ENCODE measurements at regions not wholly inside any gene's neighbourhood (a gene's known extent, or its start where the extent isn't known, plus 50 kb on each side); places are given as distances from the start of the nearest gene placed in this dataset.

- no peak overlapping the region for H3K27ac ChIP-seq (ENCODE audit: insufficient read depth in 1 of 2, low read depth in 1 of 2, low read length in 2 of 2, poor library complexity in 1 of 2, severe bottlenecking in 2 of 2)
- peaks cover 0 to 2% (median 0%) of the 10 kb centered on the region in 5 experiments for H3K27me3 ChIP-seq (replicated peaks in 2 of 5; ENCODE audit: control insufficient read depth in 4 of 5, insufficient read depth in 5 of 5, low read length in 4 of 5)
- DNase-seq, result no peak
- H3K4me3 ChIP-seq (ENCODE audit: control insufficient read depth in 1 of 7, extremely low read depth in 1 of 7, insufficient read depth in 4 of 7, low read depth in 2 of 7, low read length in 6 of 7), result no peak overlapping the region
- CTCF ChIA-PET, result no interaction called here
- H3K36me3 ChIP-seq (ENCODE audit: control insufficient read depth in 4 of 4, insufficient read depth in 4 of 4, low read length in 3 of 4), result no peaks in the 10 kb centered on the region
- H3K4me1 ChIP-seq (ENCODE audit: control extremely low read depth in 1 of 4, control insufficient read depth in 4 of 4, insufficient read depth in 4 of 4, low read length in 3 of 4), result no peaks in the 10 kb centered on the region
- 100% methylated on average over 2 of the region's 5 CpGs for WGBS (ENCODE audit: insufficient coverage)
- POLR2A ChIA-PET, result no interaction called here
- no peaks in the 10 kb centered on the region for H3K9me3 ChIP-seq (ENCODE audit: control extremely low read depth in 1 of 5, control insufficient read depth in 4 of 5, insufficient read depth in 2 of 5, low read depth in 1 of 5, low read length in 4 of 5)
Measured at GRCh38 chr17:12407495-12408252, 258.0 kb upstream of the MYOCD start.

- Histone ChIP-seq H3K36me3 (ENCODE audit: control insufficient read depth in 4 of 4, insufficient read depth in 4 of 4, low read length in 3 of 4) (no peaks in the 10 kb centered on the region), H3K27me3 (replicated peaks in 2 of 5; ENCODE audit: control insufficient read depth in 4 of 5, insufficient read depth in 5 of 5, low read length in 4 of 5) (peaks cover 0 to 2% (median 0%) of the 10 kb centered on the region in 5 experiments), H3K4me3 (ENCODE audit: control insufficient read depth in 1 of 7, extremely low read depth in 1 of 7, insufficient read depth in 4 of 7, low read depth in 2 of 7, low read length in 6 of 7) (no peak overlapping the region), H3K4me1 (ENCODE audit: control extremely low read depth in 1 of 4, control insufficient read depth in 4 of 4, insufficient read depth in 4 of 4, low read length in 3 of 4) (no peaks in the 10 kb centered on the region), H3K27ac (ENCODE audit: insufficient read depth in 1 of 2, low read depth in 1 of 2, low read length in 2 of 2, poor library complexity in 1 of 2, severe bottlenecking in 2 of 2) (no peak overlapping the region), H3K9me3 (ENCODE audit: control extremely low read depth in 1 of 5, control insufficient read depth in 4 of 5, insufficient read depth in 2 of 5, low read depth in 1 of 5, low read length in 4 of 5) (peaks cover 0 to 2% (median 0%) of the 10 kb centered on the region in 5 experiments)
- CTCF ChIA-PET, result no interaction called here
- no peak for DNase-seq
- WGBS (ENCODE audit: insufficient coverage), result 94% methylated on average over 3 of the region's 3 CpGs
- POLR2A ChIA-PET, result no interaction called here
Measured at GRCh38 chr17:12409082-12409481, 256.6 kb upstream of the MYOCD start.

GRCh38 chr17:12410717-12411116, 255.0 kb upstream of the MYOCD start:
- H3K4me3 ChIP-seq (ENCODE audit: control insufficient read depth in 1 of 7, extremely low read depth in 1 of 7, insufficient read depth in 4 of 7, low read depth in 2 of 7, low read length in 6 of 7), result no peak overlapping the region
- H3K9me3 ChIP-seq (ENCODE audit: control extremely low read depth in 1 of 5, control insufficient read depth in 4 of 5, insufficient read depth in 2 of 5, low read depth in 1 of 5, low read length in 4 of 5), result peaks cover 0 to 2% (median 0%) of the 10 kb centered on the region in 5 experiments
- no peak overlapping the region for H3K27ac ChIP-seq (ENCODE audit: insufficient read depth in 1 of 2, low read depth in 1 of 2, low read length in 2 of 2, poor library complexity in 1 of 2, severe bottlenecking in 2 of 2)
- peaks cover 0 to 2% (median 0%) of the 10 kb centered on the region in 5 experiments for H3K27me3 ChIP-seq (replicated peaks in 2 of 5; ENCODE audit: control insufficient read depth in 4 of 5, insufficient read depth in 5 of 5, low read length in 4 of 5)
- no peaks in the 10 kb centered on the region for H3K36me3 ChIP-seq (ENCODE audit: control insufficient read depth in 4 of 4, insufficient read depth in 4 of 4, low read length in 3 of 4)
- 92% methylated on average over 4 of the region's 6 CpGs for whole genome bisulfite sequencing (ENCODE audit: insufficient coverage)
- DNase-seq, result no peak
- no peaks in the 10 kb centered on the region for H3K4me1 ChIP-seq (ENCODE audit: control extremely low read depth in 1 of 4, control insufficient read depth in 4 of 4, insufficient read depth in 4 of 4, low read length in 3 of 4)
- ChIA-PET CTCF (no interaction called here), POLR2A (interaction anchor here (0.6 kb wide), 1 partner anchor 30 kb away, joined by 3 read pairs; no protein-coding TSS in a partner anchor)

- H3K27ac ChIP-seq (ENCODE audit: insufficient read depth in 1 of 2, low read depth in 1 of 2, low read length in 2 of 2, poor library complexity in 1 of 2, severe bottlenecking in 2 of 2), result no peak overlapping the region
- WGBS (ENCODE audit: insufficient coverage), result 100% methylated on average over 1 of the region's 3 CpGs
Measured at GRCh38 chr17:12415031-12415430, 250.7 kb upstream of the MYOCD start.

GRCh38 chr17:12421077-12421476, 244.6 kb upstream of the MYOCD start:
- Histone ChIP-seq H3K9me3 (ENCODE audit: control extremely low read depth in 1 of 5, control insufficient read depth in 4 of 5, insufficient read depth in 2 of 5, low read depth in 1 of 5, low read length in 4 of 5) (peaks cover 0 to 9% (median 2%) of the 10 kb centered on the region in 5 experiments), H3K36me3 (ENCODE audit: control insufficient read depth in 4 of 4, insufficient read depth in 4 of 4, low read length in 3 of 4) (no peaks in the 10 kb centered on the region), H3K4me1 (ENCODE audit: control extremely low read depth in 1 of 4, control insufficient read depth in 4 of 4, insufficient read depth in 4 of 4, low read length in 3 of 4) (no peaks in the 10 kb centered on the region), H3K4me3 (ENCODE audit: control insufficient read depth in 1 of 7, extremely low read depth in 1 of 7, insufficient read depth in 4 of 7, low read depth in 2 of 7, low read length in 6 of 7) (no peak overlapping the region), H3K27ac (ENCODE audit: insufficient read depth in 1 of 2, low read depth in 1 of 2, low read length in 2 of 2, poor library complexity in 1 of 2, severe bottlenecking in 2 of 2) (no peak overlapping the region), H3K27me3 (replicated peaks in 2 of 5; ENCODE audit: control insufficient read depth in 4 of 5, insufficient read depth in 5 of 5, low read length in 4 of 5) (no peaks in the 10 kb centered on the region)
- WGBS (ENCODE audit: insufficient coverage), result 21% methylated on average over 2 of the region's 5 CpGs
- no peak for DNase-seq
- ChIA-PET CTCF (no interaction called here), POLR2A (no interaction called here)

More at GRCh38 chr17:12415031-12415430, 250.7 kb upstream of the MYOCD start:
- Histone ChIP-seq H3K9me3 (ENCODE audit: control extremely low read depth in 1 of 5, control insufficient read depth in 4 of 5, insufficient read depth in 2 of 5, low read depth in 1 of 5, low read length in 4 of 5) (peaks cover 0 to 2% (median 0%) of the 10 kb centered on the region in 5 experiments), H3K4me1 (ENCODE audit: control extremely low read depth in 1 of 4, control insufficient read depth in 4 of 4, insufficient read depth in 4 of 4, low read length in 3 of 4) (no peaks in the 10 kb centered on the region), H3K36me3 (ENCODE audit: control insufficient read depth in 4 of 4, insufficient read depth in 4 of 4, low read length in 3 of 4) (no peaks in the 10 kb centered on the region), H3K4me3 (ENCODE audit: control insufficient read depth in 1 of 7, extremely low read depth in 1 of 7, insufficient read depth in 4 of 7, low read depth in 2 of 7, low read length in 6 of 7) (no peak overlapping the region), H3K27me3 (replicated peaks in 2 of 5; ENCODE audit: control insufficient read depth in 4 of 5, insufficient read depth in 5 of 5, low read length in 4 of 5) (no peaks in the 10 kb centered on the region)
- DNase-seq, result no peak
- ChIA-PET CTCF (no interaction called here), POLR2A (no interaction called here)

GRCh38 chr17:12421646-12422306, 243.9 kb upstream of the MYOCD start:
- 37% methylated on average over 14 of the region's 15 CpGs for WGBS (ENCODE audit: insufficient coverage)
- Histone ChIP-seq H3K27ac (ENCODE audit: insufficient read depth in 1 of 2, low read depth in 1 of 2, low read length in 2 of 2, poor library complexity in 1 of 2, severe bottlenecking in 2 of 2) (no peak overlapping the region), H3K4me1 (ENCODE audit: control extremely low read depth in 1 of 4, control insufficient read depth in 4 of 4, insufficient read depth in 4 of 4, low read length in 3 of 4) (no peaks in the 10 kb centered on the region), H3K9me3 (ENCODE audit: control extremely low read depth in 1 of 5, control insufficient read depth in 4 of 5, insufficient read depth in 2 of 5, low read depth in 1 of 5, low read length in 4 of 5) (peaks cover 0 to 9% (median 2%) of the 10 kb centered on the region in 5 experiments), H3K27me3 (replicated peaks in 2 of 5; ENCODE audit: control insufficient read depth in 4 of 5, insufficient read depth in 5 of 5, low read length in 4 of 5) (no peaks in the 10 kb centered on the region), H3K36me3 (ENCODE audit: control insufficient read depth in 4 of 4, insufficient read depth in 4 of 4, low read length in 3 of 4) (no peaks in the 10 kb centered on the region), H3K4me3 (ENCODE audit: control insufficient read depth in 1 of 7, extremely low read depth in 1 of 7, insufficient read depth in 4 of 7, low read depth in 2 of 7, low read length in 6 of 7) (no peak overlapping the region)
- DNase-seq, result no peak
- ChIA-PET POLR2A (no interaction called here), CTCF (no interaction called here)

GRCh38 chr17:12422651-12423050, 243.0 kb upstream of the MYOCD start:
- Histone ChIP-seq H3K27me3 (replicated peaks in 2 of 5; ENCODE audit: control insufficient read depth in 4 of 5, insufficient read depth in 5 of 5, low read length in 4 of 5) (no peaks in the 10 kb centered on the region), H3K36me3 (ENCODE audit: control insufficient read depth in 4 of 4, insufficient read depth in 4 of 4, low read length in 3 of 4) (no peaks in the 10 kb centered on the region), H3K4me1 (ENCODE audit: control extremely low read depth in 1 of 4, control insufficient read depth in 4 of 4, insufficient read depth in 4 of 4, low read length in 3 of 4) (no peaks in the 10 kb centered on the region), H3K27ac (ENCODE audit: insufficient read depth in 1 of 2, low read depth in 1 of 2, low read length in 2 of 2, poor library complexity in 1 of 2, severe bottlenecking in 2 of 2) (no peak overlapping the region), H3K4me3 (ENCODE audit: control insufficient read depth in 1 of 7, extremely low read depth in 1 of 7, insufficient read depth in 4 of 7, low read depth in 2 of 7, low read length in 6 of 7) (no peak overlapping the region), H3K9me3 (ENCODE audit: control extremely low read depth in 1 of 5, control insufficient read depth in 4 of 5, insufficient read depth in 2 of 5, low read depth in 1 of 5, low read length in 4 of 5) (peaks cover 0 to 9% (median 2%) of the 10 kb centered on the region in 5 experiments)
- CTCF ChIA-PET, result no interaction called here
- DNase-seq, result no peak
- POLR2A ChIA-PET, result no interaction called here
- 99% methylated on average over 13 of the region's 13 CpGs for WGBS (ENCODE audit: insufficient coverage)
